Mucosa of descending colon (tissue), 3 donors: ENCODE measurements at regions not wholly inside any gene's neighbourhood (a gene's known extent, or its start where the extent isn't known, plus 50 kb on each side); places are given as distances from the start of the nearest gene placed in this dataset.

ENCODE experiments used
- ATAC-seq: fragments of 200-7000 bp; cut with Tn5 transposase; one replicate; pipeline ENCODE4 v1.9.1; 2020; ENCODE audit warnings: mild to moderate bottlenecking, moderate library complexity
- DNase-seq, 3 donors: peaks; one replicate each; pipeline ENCODE4 v3.0.0-alpha.2; 2020
- H3K36me3 ChIP-seq: fragments of 200-600 bp; one replicate; pipeline ENCODE4 v1.8.0; 2021; ENCODE audit warnings: low read depth, mild to moderate bottlenecking
- H3K4me1 ChIP-seq: fragments of 200-600 bp; one replicate; pipeline ENCODE4 v1.8.0; 2021; ENCODE audit warnings: low read depth, mild to moderate bottlenecking
- H3K4me3 ChIP-seq: fragments of 200-600 bp; one replicate; pipeline ENCODE4 v1.8.0; 2021; ENCODE audit warnings: mild to moderate bottlenecking
- H3K9me3 ChIP-seq: fragments of 200-600 bp; one replicate; pipeline ENCODE4 v1.8.0; 2021; ENCODE audit warnings: mild to moderate bottlenecking
- intact Hi-C, 2 donors: fragments of 100-400 bp; cut with DNase I in 1 of 2; cut with micrococcal nuclease in 1 of 2; formaldehyde crosslinking; loops; one replicate each; pipeline versions ENCODE4 v1.11.0 to v1.11.1; 2022; cut with DNase I, micrococcal nuclease
- TF ChIP-seq, protein P1 (sequence below): fragments of 200-600 bp; IDR thresholded peaks from one replicate; pipeline ENCODE4 v1.8.0; 2022; ENCODE audit warnings: antibody characterized with exemption, mild to moderate bottlenecking
- donor health status: DM: no; HTN: no; CAD: no; lungs with moderate emphysema.
- donor health status: DM: no; HTN: no; CAD: no.
- donor health status: DM: no; HTN: yes; CAD: no.

DNA sequence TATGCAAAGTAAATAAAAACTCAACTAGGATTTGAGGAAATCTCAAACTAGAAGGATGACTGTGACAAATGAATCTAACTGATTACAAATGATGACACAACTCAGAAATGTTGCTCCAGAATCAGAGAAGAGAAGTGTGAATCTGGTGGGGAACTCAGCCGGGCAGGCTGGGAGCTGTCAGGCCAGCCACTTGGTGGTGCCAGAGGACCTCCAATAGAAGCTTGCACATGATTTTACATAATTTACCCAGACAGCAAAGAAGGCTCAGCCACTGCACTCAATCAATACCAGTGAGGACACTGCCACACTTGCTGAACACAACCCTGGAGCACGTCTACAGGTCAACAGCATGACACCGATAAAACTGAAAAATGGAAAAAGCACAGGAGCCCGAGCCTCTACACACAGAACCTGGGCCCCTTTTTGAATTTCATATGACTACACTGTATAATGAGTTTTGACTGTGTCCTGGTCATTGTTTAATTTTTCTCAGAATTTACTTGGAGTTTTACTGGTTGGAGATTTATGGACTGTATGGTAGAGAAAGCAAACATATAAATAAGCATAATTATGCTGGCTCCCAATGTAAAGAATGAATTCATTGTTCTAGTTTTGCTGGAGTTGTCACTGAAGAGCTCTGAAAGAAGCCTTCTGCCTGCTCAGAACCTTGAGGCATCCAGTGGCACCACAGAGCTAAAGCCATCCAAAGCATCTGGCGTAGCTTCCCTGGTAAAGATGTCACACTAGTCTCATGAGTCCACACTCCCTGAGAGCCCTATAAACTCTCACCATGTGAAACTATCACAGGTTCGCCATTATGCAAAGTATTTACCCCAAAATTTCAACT, 296.5 kb downstream of the THBS2 start:
- intact Hi-C loops: no loop called here
- peak; percentile 95 for ATAC-seq
- TF ChIP-seq, protein P1, sequence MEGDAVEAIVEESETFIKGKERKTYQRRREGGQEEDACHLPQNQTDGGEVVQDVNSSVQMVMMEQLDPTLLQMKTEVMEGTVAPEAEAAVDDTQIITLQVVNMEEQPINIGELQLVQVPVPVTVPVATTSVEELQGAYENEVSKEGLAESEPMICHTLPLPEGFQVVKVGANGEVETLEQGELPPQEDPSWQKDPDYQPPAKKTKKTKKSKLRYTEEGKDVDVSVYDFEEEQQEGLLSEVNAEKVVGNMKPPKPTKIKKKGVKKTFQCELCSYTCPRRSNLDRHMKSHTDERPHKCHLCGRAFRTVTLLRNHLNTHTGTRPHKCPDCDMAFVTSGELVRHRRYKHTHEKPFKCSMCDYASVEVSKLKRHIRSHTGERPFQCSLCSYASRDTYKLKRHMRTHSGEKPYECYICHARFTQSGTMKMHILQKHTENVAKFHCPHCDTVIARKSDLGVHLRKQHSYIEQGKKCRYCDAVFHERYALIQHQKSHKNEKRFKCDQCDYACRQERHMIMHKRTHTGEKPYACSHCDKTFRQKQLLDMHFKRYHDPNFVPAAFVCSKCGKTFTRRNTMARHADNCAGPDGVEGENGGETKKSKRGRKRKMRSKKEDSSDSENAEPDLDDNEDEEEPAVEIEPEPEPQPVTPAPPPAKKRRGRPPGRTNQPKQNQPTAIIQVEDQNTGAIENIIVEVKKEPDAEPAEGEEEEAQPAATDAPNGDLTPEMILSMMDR: peak; percentile 55
- Histone ChIP-seq H3K4me1 (no peaks in the 10 kb centered on the region), H3K9me3 (no peaks in the 10 kb centered on the region), H3K4me3 (no peak overlapping the region), H3K36me3 (no peaks in the 10 kb centered on the region)
- DNase-seq: peak; percentile 60 to 77 (median 74)

DNA sequence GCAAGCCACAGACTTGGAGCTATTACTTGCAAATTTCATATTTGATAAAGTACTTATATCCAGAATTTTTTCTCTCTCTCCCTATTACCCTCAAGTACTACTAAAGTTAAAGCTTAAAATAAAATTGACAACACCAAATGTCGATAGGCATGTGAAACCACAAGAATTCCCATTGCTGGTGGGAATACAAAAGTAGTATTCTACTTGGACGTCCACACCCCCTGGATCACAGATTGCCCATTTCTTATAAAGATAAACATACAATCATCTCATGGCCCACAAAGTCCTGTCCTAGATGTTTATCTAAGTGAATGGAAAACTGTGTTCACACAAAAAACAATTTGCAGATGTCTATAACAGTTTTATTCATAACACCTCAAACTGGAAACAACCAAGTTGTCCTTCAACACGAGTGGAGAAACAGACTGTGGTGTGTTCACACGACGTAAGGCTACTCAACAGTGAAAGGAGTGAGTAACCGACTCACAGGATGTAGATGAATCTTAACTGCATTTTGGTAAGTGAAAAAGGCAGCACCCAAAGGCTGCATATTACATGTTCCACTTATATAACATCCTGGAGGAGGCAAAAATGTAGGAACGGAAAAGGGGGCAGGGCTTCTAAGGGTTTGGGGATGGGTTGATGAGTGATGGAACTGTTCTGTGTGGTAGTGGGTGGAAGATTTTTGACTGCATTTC, 297.4 kb downstream of the THBS2 start:
- no peak for DNase-seq
- Histone ChIP-seq H3K4me1 (no peaks in the 10 kb centered on the region), H3K4me3 (no peak overlapping the region), H3K9me3 (no peaks in the 10 kb centered on the region), H3K36me3 (no peaks in the 10 kb centered on the region)
- no peak for ATAC-seq
- intact Hi-C loops: no loop called here
- TF ChIP-seq, protein P1: no peak

DNA sequence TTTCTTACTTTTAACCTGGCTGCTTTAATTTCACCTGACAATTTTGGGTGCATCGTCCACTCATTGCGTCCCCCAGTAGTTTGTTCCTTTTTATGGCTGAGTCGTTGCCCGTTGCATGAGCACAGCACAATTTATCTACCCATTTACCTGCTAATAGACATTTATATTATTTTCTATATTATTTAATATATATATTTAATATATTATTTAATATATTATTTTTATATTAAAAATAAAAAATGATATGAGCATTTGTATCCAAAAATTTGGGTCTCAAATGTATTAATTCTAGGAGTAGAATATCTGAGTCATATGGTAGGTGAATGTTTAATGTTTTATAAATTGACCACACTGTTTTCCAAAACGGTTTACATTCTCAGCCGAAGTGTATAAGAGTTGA, 300.2 kb downstream of the THBS2 start:
- intact Hi-C loops: no loop called here
- DNase-seq (no peak), ATAC-seq (no peak)
- Histone ChIP-seq H3K4me1 (no peaks in the 10 kb centered on the region), H3K36me3 (no peaks in the 10 kb centered on the region), H3K4me3 (no peak overlapping the region), H3K9me3 (no peaks in the 10 kb centered on the region)
- TF ChIP-seq, protein P1: no peak

DNA sequence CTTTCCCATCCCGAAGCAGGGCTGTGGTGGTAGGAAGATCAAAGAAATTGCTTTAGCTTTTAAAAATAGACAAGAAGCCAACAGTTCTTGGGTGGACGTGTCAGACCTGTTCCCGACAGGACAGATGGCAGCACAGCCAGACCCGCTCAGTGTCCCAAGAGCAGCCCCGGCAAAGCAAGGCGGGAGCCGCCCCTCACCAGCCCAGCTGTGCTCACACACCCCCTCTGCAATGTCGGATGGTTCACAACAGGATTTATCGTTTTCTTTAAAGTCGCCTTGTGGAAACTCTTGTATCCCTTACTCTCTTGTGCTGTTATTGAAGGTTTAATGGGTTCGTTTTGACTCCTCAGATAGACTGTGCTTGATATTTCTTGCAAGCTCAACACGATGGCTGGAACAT, 302.4 kb downstream of the THBS2 start:
- Histone ChIP-seq H3K9me3 (no peaks in the 10 kb centered on the region), H3K4me1 (no peaks in the 10 kb centered on the region), H3K36me3 (no peaks in the 10 kb centered on the region), H3K4me3 (no peak overlapping the region)
- ATAC-seq (no peak), DNase-seq (no peak)
- intact Hi-C loops: no loop called here
- TF ChIP-seq, protein P1: no peak

DNA sequence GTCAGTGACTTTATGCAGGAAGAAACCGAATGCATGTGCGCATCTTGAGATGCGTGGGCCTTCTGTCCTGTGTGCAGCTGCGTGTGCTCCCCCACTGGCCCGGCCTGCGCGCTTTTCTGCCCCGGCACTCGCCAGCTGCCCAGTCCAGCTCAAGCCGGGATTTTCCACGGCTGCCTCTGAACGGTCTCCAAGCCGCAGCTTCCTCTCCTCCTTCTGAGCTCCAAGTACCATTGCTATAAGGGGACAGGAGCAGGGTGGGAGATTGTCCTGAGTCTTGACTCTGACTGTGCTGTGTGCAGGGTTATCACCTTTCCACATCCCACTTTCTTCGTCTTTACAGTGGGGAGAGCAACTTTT, 302.8 kb downstream of the THBS2 start:
- TF ChIP-seq, protein P1: no peak
- intact Hi-C loops: no loop called here
- ATAC-seq (peak; percentile 25), DNase-seq (no peak)
- Histone ChIP-seq H3K36me3 (no peaks in the 10 kb centered on the region), H3K4me1 (no peaks in the 10 kb centered on the region), H3K9me3 (no peaks in the 10 kb centered on the region), H3K4me3 (no peak overlapping the region)
